Mucosa of stomach (tissue), 1 donor: ENCODE measurements at regions not wholly inside any gene's neighbourhood (a gene's known extent, or its start where the extent isn't known, plus 50 kb on each side); places are given as distances from the start of the nearest gene placed in this dataset.
"Not testable (repeated sequence)": the region's sequence is repeated elsewhere in the genome, so short reads cannot be mapped to it uniquely, and the experiment has no call there.

ENCODE experiments used
- H3K27me3 ChIP-seq: one replicate; pipeline ENCODE4 v1.7.0; 2013; ENCODE audit warnings: mild to moderate bottlenecking, low read length; ENCODE audit not compliant: control insufficient read depth, insufficient read depth
- H3K36me3 ChIP-seq: one replicate; pipeline ENCODE4 v1.7.0; 2013; ENCODE audit warnings: low read length; ENCODE audit not compliant: control insufficient read depth, insufficient read depth
- H3K4me1 ChIP-seq: one replicate; pipeline ENCODE4 v1.7.0; 2013; ENCODE audit warnings: mild to moderate bottlenecking, low read length; ENCODE audit not compliant: control insufficient read depth, insufficient read depth
- H3K4me3 ChIP-seq: one replicate; pipeline ENCODE4 v1.7.0; 2013; ENCODE audit warnings: low read length
- H3K9ac ChIP-seq: one replicate; pipeline ENCODE4 v1.7.0; 2013; ENCODE audit warnings: mild to moderate bottlenecking, low read length, moderate library complexity
- H3K9me3 ChIP-seq: one replicate; pipeline ENCODE4 v1.7.0; 2013; ENCODE audit warnings: mild to moderate bottlenecking, low read length, moderate library complexity; ENCODE audit not compliant: control insufficient read depth
- donor health status: Pancreatic carcinoma.

DNA sequence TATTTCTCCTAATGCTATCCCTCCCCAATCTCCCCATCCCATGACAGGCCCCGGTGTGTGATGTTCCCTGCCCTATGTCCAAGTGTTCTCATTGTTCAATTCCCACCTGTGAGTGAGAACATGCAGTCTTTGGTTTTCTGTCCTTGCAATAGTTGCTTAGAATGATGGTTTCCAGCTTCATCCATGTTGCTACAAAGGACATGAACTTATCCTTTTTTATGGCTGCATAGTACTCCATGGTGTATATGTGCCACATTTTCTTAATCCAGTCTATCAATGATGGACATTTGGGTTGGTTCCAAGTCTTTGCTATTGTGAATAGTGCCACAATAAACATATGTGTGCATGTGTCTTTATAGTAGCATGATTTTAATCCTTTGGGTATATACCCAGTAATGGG lies 51.3 kb upstream of the RIOK2 start:
- not testable (repeated sequence) for H3K4me1 ChIP-seq, H3K9ac ChIP-seq, H3K4me3 ChIP-seq, H3K27me3 ChIP-seq, H3K9me3 ChIP-seq, H3K36me3 ChIP-seq

GRCh38 chr5:97242341-97242740 lies 59.3 kb upstream of the RIOK2 start:
- no peaks in the 10 kb centered on the region for H3K27me3 ChIP-seq
- no peaks in the 10 kb centered on the region for H3K9me3 ChIP-seq
- H3K4me3 ChIP-seq = no peak overlapping the region
- H3K36me3 ChIP-seq = no peaks in the 10 kb centered on the region
- H3K9ac ChIP-seq = no peak overlapping the region
- H3K4me1 ChIP-seq = no peaks in the 10 kb centered on the region

- Histone ChIP-seq H3K27me3 (no peaks in the 10 kb centered on the region), H3K9me3 (no peaks in the 10 kb centered on the region), H3K9ac (no peak overlapping the region), H3K4me3 (no peak overlapping the region), H3K4me1 (no peaks in the 10 kb centered on the region), H3K36me3 (no peaks in the 10 kb centered on the region)
These were observed 60.3 kb upstream of the RIOK2 start for GRCh38 chr5:97243353-97243752.

DNA sequence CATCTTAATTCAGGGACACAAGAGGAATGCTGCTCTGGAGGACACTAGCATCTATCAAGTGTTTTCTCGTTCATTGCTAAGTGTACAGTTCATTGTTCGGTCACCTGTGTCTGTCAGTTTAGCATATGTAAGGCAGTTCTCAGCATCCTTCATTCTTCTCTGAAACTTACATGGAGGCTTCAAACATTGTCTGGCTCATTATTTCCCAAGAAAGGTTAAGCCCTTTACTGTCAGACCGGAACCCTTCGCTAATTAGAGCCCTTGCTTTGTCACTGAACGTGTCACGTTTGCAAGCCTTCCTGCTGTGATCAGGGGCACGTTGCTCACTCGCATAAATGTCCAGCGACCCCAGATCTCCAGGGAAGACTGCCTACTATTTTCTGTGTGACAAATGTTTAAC lies 62.3 kb upstream of the RIOK2 start:
- Histone ChIP-seq H3K36me3 (no peaks in the 10 kb centered on the region), H3K9me3 (no peaks in the 10 kb centered on the region), H3K4me3 (no peak overlapping the region), H3K9ac (no peak overlapping the region), H3K27me3 (no peaks in the 10 kb centered on the region), H3K4me1 (no peaks in the 10 kb centered on the region)

GRCh38 chr5:97250113-97250512 lies 67.1 kb upstream of the RIOK2 start:
- H3K27me3 ChIP-seq = no peaks in the 10 kb centered on the region
- H3K36me3 ChIP-seq = no peaks in the 10 kb centered on the region
- no peaks in the 10 kb centered on the region for H3K4me1 ChIP-seq
- H3K9me3 ChIP-seq = no peaks in the 10 kb centered on the region
- H3K4me3 ChIP-seq = no peak overlapping the region
- no peak overlapping the region for H3K9ac ChIP-seq

DNA sequence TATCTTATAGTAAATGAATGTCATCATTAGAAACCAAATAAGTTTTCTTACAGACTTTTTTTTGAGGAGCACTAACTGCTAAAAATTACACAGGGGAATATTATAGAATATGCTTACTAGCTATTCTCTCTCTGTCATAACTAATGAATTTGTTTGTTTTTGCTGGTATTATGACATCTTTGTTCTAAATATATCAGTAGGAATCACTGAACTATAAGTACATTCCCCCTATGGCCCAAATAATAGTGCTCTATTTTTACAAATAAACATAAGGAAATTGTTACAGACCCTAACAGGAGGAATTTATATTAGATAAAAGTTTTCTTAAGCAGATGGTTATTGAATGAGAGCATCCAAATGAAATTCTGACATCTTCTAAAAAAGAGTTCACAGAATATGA lies 83.0 kb upstream of the RIOK2 start:
- no peaks in the 10 kb centered on the region for H3K4me1 ChIP-seq
- no peaks in the 10 kb centered on the region for H3K27me3 ChIP-seq
- no peak overlapping the region for H3K9ac ChIP-seq
- no peak overlapping the region for H3K4me3 ChIP-seq
- no peaks in the 10 kb centered on the region for H3K9me3 ChIP-seq
- no peaks in the 10 kb centered on the region for H3K36me3 ChIP-seq

- Histone ChIP-seq H3K36me3 (no peaks in the 10 kb centered on the region), H3K4me1 (no peaks in the 10 kb centered on the region), H3K9me3 (no peaks in the 10 kb centered on the region), H3K9ac (no peak overlapping the region), H3K4me3 (no peak overlapping the region), H3K27me3 (no peaks in the 10 kb centered on the region)
These were observed 83.5 kb upstream of the RIOK2 start for GRCh38 chr5:97266576-97266975.

DNA sequence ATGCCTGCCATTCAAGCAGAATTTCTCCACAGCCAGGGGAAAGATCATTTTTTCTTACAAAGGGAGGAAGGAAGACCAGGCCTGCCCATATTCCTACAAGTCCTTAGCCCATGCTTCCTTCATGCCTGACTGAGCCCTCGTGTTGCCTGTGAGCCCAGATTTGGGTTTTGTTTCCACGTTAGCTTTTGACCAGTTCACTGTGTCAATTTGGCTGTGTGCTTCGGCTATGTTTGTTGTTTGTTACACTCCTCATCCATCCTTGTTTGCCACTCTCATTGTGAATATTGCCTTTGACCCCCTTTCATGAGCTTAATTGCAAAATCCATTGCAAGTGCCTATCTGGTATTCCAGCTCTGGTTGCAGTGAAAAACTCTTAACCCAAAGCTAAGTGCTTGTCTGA lies 84.7 kb upstream of the RIOK2 start:
- H3K9me3 ChIP-seq = no peaks in the 10 kb centered on the region
- H3K9ac ChIP-seq = no peak overlapping the region
- H3K4me3 ChIP-seq = no peak overlapping the region
- no peaks in the 10 kb centered on the region for H3K36me3 ChIP-seq
- no peaks in the 10 kb centered on the region for H3K27me3 ChIP-seq
- no peaks in the 10 kb centered on the region for H3K4me1 ChIP-seq

- Histone ChIP-seq H3K4me3 (no peak overlapping the region), H3K9me3 (no peaks in the 10 kb centered on the region), H3K4me1 (no peaks in the 10 kb centered on the region), H3K36me3 (no peaks in the 10 kb centered on the region), H3K27me3 (no peaks in the 10 kb centered on the region), H3K9ac (no peak overlapping the region)
These were observed 93.5 kb upstream of the RIOK2 start for GRCh38 chr5:97276474-97277120.

DNA sequence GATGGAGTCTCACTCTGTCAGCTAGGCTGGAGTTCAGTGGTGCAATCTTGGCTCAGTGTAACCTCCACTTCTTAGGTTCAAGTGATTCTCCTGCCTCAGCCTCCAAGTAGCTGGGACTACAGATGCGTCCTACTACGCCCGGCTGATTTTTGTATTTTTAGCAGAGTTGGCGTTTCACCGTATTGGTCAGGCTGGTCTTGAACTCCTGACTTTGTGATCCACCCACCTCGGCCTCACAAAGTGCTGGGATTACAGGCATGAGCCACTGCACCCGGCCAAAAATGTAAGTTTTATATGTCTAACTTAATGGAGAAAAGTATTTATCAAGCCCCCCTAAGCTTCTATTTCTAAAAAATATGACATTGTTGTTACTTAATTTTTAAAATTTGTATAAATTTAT lies 98.2 kb upstream of the RIOK2 start:
- H3K4me3 ChIP-seq = no peak overlapping the region
- H3K4me1 ChIP-seq = no peaks in the 10 kb centered on the region
- no peaks in the 10 kb centered on the region for H3K9me3 ChIP-seq
- H3K9ac ChIP-seq = no peak overlapping the region
- H3K36me3 ChIP-seq = no peaks in the 10 kb centered on the region
- H3K27me3 ChIP-seq = no peaks in the 10 kb centered on the region

GRCh38 chr5:97297063-97297703 lies 114.1 kb upstream of the RIOK2 start:
- H3K4me3 ChIP-seq = no peak overlapping the region
- no peaks in the 10 kb centered on the region for H3K4me1 ChIP-seq
- no peaks in the 10 kb centered on the region for H3K36me3 ChIP-seq
- no peaks in the 10 kb centered on the region for H3K9me3 ChIP-seq
- H3K27me3 ChIP-seq = no peaks in the 10 kb centered on the region
- no peak overlapping the region for H3K9ac ChIP-seq

DNA sequence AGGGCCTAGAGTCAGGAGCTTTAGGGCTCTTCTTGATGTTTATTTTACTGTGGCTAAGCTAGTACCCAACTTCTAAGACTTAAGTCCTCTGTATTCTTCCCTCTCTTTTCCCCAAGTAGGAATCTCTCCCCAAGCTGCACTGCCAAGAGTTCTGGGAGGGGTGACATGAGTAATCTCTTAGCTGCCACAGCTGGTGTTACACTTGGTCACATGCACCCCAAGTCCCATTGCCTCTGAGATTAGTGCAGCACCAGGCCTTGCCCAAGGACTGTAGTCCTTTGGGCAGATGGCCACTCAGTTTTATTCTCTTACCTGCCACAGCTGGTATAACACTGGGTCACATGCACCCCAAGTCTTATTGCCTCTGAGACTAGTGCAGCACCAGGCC lies 114.7 kb upstream of the RIOK2 start:
- Histone ChIP-seq H3K9me3 (no peaks in the 10 kb centered on the region), H3K36me3 (no peaks in the 10 kb centered on the region), H3K4me1 (no peaks in the 10 kb centered on the region), H3K9ac (no peak overlapping the region), H3K27me3 (no peaks in the 10 kb centered on the region), H3K4me3 (no peak overlapping the region)

DNA sequence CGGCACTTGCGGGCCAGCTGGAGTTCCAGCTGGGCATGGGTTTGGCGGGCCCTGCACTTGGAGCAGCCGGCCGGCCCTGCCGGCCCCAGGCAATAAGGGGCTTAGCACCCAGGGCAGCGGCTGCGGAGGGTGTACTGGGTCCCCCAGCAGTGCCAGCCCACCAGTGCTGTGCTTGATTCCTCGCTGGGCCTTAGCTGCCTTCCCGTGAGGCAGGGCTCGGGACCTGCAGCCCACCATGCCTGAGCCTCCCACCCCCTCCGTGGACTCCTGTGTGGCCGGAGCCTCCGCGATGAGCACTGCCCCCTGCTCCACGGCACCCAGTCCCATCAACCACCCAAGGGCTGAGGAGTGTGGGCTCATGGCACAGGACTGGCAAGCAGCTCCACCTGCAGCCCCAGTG lies 118.1 kb upstream of the RIOK2 start:
- H3K4me1 ChIP-seq, H3K9ac ChIP-seq, H3K27me3 ChIP-seq, H3K4me3 ChIP-seq, H3K9me3 ChIP-seq, H3K36me3 ChIP-seq: not testable (repeated sequence)
